ENCODE measurements at regions not wholly inside any gene's neighbourhood (a gene's known extent, or its start where the extent isn't known, plus 50 kb on each side); places are given as distances from the start of the nearest gene placed in this dataset.

DNA sequence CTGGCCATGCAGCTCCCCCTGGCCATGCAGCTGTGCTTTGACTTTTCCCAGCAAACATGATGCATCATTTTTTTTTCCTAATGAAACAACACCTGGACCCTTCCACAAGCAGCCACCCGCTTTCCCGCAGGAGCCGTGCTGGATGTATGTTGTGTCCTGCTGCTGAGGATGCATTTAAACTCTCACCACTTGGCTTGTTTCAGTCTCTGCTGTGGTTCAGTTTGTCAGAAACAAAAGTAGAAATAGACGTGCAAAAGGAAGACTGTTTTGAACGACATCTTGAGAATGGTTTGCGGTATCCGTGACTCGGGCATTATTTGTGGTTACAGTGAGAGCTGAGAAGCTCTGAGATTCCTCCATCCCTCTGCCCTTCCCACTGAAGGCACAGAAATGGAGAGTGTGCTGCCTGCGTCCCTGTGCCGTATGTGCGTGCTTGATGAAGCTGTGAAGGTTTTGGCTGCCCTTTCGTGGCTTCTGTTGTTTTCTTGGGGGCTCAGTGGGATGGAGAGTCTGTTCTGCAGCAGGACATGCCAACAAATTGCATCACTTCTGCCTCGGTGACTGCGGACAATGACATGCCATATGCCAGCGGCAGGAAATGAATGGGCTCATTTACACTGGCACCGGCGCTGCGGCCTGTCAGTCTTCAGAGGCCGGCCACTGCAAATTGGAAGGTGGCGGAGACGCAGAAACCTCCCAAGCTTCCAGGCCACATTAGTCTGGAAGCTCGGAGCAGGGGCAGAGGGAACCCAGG is 417.7 kb upstream of the SALL3 start:
- DNase-seq = no peak

DNA sequence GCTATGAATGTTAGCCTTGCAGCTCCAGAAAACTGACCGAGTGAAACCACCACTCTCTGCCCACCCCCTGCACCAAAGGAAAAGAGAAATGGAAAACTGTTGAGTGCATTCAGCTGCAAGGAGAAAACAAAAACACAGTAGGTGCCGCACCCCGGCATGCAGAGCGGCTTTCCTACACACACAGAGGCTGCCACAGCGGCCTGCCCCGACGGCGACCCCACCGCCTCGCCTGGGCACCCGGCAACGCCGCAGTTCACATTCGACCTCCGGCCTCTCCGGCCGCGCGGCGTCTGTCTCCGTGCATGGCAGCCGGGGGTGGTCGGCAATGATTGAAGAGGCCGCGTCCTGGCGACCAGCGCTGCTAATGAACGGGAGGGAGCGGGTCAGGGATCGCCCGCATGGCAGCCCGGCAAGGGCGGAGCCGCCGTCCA is 417.1 kb upstream of the SALL3 start:
- no peak for DNase-seq

DNA sequence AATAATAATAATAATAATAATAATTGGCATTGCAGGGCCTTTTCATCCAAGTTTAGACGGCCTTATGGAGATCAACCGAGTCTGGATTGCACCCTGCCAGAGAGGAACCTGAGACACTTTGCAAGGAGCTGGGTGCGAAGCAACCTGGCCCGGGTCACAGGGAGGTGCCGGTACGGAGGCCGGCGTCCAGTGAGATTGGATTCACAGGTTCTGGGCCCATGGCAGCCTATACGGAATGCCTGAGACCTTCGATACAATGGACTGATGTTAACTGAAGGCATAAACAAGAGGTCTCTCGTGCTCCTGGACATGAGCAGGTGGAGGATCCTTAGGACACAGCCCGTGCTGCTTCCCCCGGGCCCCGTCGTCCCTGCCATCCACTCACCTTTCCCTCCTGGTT is 416.5 kb upstream of the SALL3 start:
- no peak for DNase-seq

DNA sequence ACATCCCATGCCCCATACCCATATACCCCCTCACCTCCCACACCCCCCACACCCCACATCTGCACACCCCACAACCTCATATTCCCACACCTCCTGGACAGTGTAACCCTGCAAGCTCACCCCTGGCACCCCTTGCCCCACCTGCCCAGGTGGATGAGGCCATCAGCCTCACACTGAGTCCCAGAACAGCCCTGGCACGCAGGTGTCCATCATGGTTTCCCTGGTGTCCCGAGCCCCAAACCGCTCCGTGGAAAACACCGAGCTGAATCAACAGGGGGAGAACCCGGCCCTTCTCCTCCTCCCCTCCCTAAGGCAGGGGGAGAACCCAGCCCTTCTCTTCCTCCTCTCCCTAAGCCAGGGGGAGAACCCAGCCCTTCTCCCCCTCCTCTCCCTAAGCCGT is 415.6 kb upstream of the SALL3 start:
- DNase-seq = no peak

DNA sequence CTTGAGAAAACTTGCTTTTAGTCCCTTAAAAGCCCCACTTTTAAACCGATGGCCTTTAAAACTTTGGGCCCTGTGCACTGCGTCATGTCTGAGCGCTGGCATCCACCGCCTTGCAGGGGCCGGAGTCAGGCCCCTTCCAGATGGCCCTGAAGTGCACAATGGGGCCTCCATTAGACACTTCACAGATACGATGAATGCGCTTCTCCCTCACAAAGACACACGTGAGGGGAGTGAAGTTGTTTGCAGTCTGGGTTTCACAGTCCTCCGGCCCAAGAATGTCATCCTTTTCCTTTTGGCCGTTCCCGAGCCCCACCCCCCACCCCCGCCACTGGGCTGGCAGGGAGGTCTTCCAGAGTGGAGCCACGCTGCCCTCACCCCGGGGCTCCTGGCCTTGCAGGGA is 415.1 kb upstream of the SALL3 start:
- DNase-seq = no peak

DNA sequence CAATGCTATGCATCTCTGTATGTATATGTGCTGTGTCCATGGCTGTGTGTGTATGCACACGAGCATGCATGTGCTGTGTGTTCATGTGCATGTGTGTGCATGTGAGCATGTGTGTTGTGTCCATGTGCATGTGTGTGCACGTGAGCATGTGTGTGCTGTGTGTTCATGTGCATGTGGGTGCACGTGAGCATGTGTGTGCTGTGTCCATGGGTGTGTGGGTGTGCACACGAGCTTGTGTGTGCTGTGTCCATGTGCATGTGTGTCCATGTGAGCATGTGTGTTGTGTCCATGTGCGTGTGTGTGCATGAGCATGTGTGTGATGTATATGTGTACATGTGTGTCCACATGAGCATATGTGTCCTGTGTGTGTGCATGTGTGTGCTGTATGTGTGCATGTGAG is 414.4 kb upstream of the SALL3 start:
- no peak for DNase-seq

DNA sequence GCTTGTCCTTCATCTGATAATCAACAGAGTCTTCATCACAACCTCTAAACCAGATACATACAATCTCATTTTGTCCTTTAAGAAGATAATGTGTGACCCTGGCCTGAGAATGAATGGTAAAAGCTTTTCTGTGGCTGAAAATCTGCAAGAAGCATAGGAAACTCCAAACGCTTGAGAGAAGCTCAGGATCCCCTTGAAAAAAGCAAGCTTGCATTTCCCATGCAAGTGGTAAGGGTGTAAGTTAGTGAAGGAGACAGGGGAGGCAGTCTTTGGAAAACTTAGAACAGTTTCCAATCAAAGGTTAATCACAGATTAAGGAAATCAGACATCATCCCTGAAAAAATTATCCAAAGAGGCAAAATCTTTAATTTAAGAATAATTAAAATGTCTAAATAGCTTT is 413.6 kb upstream of the SALL3 start:
- DNase-seq = no peak

DNA sequence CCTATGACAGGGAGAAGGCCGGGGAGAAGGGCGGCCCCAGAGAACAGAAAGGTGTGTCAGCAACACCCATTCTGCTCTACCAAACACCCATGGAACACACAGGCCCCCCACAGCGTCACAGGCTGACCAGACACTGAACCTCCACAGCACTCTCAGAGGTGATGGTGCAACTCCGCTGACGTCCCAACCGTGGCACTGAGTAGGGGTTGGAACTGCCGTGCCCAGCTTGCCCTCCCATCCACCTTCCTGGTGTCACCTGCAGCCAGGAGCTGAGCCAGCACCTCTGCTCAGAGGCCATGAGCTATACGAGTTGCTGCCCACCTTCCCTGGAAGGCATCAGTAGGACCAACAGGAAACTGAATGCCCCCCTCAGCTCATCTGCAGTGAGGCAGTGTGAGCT is 412.9 kb upstream of the SALL3 start:
- DNase-seq = no peak

DNA sequence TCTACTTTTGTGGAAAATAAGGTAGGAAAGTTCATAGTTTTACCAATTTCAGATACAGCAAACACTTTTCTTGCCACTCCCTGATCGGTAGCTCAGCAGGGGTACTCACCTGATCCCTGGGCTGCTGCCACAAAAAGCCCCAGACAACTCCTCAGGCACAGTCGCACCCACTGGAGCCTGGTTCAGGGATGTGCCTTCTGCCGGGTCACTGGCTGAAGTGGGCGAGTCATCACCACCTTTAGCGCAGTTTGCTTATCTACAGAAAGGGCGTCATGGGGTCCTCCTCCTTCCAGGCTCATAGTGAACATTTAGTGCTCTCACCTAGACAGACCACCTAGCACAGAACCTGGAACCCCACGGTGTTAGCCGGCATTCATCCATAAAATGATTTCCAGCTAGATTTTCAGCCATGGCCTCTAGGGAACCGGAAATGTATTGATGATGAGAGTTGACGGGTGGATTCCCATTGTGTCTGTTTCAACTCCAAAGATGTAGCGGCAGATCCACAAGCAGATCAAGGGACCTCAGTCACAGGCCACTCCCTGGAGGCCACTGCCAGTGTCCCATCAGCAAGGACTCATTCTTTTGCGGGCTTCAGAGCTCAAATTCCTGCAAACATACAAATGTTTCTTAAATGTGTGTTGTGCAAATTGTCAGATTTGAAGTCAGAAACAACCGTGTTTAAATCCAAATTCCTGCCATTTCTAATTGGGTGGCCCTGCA is 408.4 kb upstream of the SALL3 start:
- no peak for DNase-seq

DNA sequence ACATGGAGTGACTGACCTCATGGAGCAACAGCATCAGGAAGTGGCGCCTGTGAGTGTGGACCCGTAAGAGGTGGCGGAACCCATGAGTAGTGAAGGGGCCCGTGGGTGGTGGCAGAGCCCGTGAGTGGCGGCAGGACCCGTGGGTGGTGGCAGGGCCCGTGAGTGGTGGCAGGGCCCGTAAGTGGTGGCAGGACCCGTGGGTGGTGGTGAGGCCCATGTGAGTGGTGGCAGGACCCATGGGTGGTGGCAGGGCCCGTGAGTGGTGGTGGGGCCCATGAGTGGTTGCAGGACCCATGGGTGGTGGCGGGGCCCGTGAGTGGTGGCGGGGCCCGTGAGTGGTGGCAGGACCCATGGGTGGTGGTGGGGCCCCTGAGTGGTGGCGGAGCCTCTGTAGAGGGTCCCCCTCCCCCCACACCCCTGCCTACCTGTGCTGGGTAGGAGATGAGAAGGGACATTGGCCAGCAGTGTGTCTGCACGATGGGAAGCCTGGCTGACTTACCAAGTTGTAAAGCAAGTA is 407.7 kb upstream of the SALL3 start:
- DNase-seq = no peak

DNA sequence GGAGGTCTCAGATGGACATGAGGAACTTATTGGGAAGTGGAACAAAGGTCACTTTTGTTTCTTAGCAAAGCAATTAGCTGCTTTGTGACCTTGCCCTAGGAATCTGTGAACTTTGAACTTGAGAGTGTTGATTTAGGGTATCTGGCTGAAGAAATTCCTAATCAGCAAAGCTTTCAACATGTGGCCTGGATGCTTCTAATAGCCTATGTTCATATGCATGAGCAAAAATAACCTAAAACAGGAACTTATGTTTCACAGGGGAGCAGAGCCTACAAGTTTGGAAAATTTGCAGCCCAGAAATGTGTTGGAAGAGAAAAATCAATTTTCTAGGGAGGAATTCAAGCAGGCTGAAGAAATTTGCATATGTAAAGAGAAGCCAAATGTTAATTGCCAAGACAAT is 405.8 kb upstream of the SALL3 start:
- DNase-seq = no peak

DNA sequence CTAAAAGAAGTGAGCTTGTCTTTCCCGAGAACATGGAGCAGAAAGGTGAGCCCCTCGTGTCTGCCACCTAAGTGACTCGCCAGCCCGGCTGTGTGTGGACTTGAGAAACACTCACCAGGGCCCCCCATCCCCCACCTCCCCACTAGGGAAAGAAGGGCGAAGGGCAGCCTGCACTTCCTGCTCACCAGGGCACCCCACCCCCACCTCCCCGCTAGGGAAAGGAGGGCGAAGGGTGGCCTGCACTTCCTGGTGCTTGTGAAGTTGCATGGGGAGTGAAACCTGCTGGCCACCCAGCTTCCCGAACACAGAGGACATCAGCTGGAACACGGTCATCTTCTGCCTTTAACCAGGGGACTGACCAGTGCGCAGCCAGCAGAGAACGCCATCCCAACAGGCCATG is 402.7 kb upstream of the SALL3 start:
- DNase-seq = no peak

DNA sequence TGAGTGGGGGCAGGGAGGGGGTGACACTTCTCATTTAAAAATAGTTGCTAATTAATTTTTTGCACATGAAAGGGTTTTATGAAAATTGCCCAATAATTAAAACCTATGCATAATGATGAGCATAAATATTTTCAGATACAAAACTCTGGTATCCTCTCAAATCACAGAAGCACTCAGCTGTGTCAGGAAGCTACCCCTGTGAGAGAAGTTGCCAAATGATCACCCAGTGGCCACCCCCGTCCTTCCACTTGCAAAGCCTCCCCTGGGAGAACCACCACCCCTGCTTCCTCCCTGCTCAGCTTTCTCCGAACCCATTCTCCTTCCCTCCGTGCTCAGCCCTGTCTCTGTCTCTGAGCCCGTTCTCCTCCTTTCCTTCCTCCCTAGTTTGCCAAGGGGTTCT is 400.2 kb upstream of the SALL3 start:
- DNase-seq = no peak

DNA sequence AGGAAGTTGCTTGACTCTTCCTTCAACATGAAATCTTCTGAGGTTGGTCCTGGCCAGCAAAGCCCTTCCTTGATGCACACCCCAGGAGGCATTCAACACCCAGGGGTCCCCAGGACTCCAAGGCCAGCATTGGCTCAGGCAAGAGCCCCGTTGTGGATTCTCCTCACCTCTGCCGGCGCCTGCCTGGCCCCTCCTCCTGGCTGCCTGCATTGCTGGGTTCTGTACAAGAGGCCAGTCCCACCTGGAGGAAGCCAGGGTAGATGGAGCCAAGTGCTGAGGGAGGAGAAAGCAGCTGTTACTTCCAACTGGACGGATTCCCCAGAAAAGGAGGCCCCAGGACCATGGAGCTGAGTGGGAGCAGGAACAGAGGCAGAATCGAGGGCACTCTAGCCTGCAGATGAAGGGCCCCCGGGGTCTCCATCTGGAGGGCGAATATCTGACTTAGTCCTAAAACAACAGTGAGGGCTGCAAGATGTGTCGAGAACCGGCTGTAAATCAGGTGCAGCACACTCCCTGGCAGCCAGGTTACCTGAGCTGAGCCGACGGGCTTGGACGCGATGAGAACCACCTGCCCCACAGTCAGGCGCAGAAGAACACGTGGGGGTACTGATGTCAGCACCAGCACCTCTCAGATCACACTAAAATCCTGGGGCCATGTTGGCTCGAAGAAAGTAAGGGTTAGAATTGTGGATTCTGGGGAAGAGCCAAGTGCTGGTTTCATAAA is 399.6 kb upstream of the SALL3 start:
- no peak for DNase-seq

DNA sequence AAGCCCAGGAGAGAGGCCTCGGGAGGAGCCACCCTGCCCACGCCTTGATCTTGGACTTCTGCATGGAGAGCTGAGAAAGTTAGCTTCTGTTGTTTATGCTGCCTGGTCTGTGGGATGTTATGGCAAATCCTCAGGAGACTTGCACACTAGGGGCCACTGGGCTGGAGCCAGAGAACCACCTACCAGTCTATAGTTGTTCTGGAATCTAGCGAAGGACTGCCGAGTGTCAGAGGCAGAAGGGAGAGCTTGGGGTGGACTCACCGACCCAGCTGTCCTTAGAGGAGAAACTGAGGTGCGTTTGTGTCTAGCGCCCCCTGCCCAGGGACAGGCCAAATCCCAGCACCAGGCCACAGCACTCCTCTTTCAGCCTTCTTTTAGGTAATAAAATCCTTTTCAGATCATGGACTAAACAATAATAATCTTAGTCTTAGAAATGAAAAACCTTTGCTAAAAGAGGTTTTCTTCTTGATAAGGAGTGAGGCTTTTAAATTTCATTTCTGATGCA is 398.7 kb upstream of the SALL3 start:
- no peak for DNase-seq

DNA sequence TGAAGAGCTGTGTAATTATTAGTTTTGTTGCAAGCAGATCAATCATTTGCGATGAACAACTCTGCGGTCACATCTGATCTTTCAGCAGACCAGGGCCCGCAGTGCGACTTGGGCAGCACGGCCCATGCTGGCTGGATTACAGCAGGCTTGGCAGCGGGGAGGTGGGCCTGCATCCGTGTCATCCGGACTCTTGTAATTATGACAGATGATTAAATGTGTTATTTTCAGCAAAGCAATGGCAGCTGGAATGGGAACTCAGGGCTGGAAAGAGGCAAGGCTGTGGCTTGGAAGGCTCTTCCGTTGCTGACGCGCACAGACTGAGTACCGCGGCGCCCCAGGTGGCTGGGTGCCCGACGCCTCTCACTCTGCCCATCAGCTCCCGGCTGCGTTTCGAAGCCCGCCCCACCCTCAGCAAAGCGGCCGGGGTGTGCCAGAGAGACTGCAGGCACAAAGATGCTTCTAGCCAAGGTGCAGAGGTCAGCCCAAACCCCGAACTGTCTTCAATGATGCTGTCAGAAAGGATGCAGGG is 397.4 kb upstream of the SALL3 start:
- no peak for DNase-seq

DNA sequence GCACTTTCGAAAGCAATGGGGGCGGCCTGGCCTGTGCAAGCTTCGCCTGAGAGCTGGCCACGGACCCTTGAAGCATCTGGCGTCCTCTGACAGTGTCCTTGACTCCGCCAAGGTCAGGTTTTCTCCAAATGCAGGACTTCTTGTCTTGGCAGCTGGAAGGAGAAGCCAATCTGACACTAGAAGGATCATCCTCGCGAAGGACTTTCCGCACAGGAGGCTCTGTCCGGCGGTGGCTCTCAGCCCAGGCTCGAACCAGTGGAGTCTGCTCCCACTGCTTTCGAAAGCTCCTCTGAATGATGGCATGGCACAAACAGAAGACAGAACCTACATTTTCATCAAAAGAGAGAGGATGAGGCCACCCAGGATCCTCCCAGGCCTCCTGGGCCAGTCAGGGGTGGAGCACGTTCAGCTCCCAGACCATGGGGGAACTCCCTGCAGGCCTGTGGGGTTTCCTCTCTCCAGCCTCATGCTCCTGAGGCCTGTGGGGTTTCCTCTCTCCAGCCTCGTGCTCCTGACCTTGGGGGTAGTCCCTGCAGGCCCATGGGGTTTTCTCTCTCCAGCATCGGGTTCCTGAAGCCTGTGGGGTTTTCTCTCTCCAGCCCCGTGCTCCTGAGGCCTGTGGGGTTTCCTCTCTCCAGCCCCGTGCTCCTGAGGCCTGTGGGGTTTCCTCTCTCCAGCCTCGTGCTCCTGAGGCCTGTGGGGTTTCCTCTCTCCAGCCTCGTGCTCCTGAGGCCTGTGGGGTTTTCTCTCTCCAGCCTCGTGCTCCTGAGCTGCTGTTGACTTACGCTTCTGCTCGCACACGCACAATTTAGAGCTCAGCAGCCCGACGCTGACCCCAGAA is 396.5 kb upstream of the SALL3 start:
- no peak for DNase-seq

DNA sequence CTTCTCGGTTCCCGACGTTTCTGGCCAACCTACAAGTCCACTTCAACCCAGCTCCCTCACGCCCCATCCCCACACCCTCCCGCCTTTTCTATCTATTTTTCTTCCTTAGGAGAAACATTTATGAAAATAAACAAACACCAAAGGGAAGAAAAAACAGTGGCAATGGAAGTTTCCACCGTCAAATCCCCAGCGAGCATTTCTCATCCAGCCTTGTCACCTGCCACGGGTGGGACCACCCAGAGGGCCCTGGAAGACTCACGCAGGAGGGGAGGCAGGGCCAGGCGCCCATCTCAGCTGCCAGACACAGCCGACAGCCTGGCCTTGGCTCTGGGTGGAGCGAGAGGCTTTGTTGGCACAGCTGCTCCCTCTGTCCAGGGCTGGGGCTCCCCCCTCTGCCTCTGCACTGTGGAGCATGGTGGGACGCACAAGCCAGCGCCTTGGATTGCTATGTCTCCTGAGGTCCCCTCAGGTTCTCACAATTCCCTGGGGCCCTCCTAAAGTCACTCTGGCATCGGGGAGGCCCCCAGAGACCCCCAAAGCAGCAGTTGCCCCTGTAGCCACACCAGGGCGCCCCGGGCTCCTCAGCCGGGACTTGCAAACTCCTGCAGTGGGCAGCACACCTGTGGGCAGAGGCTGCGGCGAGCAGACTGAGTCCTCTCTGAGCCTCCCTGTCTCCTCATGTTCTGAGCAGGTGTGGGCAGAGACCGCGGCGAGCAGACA is 395.7 kb upstream of the SALL3 start:
- no peak for DNase-seq

DNA sequence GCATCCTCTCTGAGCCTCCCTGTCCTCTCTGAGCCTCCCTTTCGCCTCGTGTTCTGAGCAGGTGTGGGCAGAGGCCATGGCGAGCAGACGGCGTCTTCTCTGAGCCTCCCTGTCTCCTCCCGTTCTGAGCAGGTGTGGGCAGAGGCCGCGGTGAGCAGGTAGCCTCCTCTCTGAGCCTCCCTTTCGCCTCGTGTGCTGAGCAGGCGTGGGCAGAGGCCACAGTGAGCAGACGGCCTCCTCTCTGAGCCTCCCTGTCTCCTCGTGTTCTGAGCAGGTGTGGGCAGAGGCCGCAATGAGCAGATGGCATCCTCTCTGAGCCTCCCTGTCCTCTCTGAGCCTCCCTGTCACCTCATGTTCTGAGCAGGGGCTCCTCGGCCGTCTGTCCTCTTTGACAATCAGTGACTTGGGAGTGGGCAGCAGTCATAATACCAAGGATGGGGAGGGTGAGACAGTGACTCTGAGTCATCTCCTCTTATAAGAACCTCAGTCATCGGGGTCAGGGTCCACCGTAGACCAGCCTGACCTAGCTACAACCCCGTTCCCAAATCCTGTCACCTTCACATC is 395.1 kb upstream of the SALL3 start:
- no peak for DNase-seq

DNA sequence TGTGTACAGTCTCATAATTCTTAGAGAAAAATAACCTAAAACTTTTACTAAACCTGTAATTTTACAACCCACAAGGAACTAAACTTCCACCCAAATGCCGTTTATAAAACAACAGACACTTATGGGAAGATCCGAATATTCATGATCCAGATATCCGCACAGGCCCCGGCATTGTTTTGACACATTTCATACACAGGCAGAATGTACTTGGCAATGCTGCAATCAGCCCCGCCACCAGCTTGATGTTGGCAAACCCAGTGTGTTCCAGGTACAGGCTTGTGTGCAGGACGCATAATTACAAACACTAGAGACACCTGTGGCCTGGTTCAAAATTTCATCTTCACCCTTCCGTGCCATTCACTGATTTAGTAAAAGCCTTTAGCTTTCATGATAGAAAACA is 393.0 kb upstream of the SALL3 start:
- DNase-seq = no peak

DNA sequence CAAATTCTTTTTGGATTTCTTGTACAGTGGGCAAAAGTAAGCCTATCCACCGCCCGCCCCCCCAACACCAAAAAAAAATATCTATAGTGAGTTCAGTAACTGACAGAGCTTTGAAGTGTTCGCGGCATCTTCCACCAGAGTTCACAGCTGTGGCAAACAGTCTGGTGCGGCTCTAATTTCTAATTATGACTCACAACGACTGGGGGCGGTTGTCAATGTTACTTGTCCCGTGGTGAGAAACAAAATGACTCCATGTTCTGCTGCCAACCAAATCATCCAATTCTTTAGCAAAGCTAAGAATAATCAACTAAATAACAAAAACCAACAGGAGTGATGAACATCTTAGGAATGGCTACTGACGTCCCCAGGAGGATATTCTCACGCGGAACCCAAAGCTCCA is 392.5 kb upstream of the SALL3 start:
- DNase-seq = no peak

Measured in CD4-positive, alpha-beta T cell treated with Interleukin-15 for 1 hour (primary cell).